Esophagus muscularis mucosa (tissue), 4 donors: ENCODE measurements at regions not wholly inside any gene's neighbourhood (a gene's known extent, or its start where the extent isn't known, plus 50 kb on each side); places are given as distances from the start of the nearest gene placed in this dataset.

ENCODE experiments used
- DNase-seq: peaks from one replicate; pipeline ENCODE4 v3.0.0-alpha.2; 2017; ENCODE audit errors: extremely low spot score
- H3K27ac ChIP-seq, 4 donors: fragments of 200-600 bp; sonication (generic); replicated peaks in 1 of 4; 1 replicate in 3 of 4; 2 replicates in 1 of 4; pipeline ENCODE4 v1.5.1; 2016 to 2019; ENCODE audit warnings: mild to moderate bottlenecking in 1 of 4
- H3K27me3 ChIP-seq, 4 donors: fragments of 200-600 bp; sonication (generic); one replicate each; pipeline versions ENCODE4 v1.5.1 to v1.6.0; 2016 to 2019
- H3K36me3 ChIP-seq, 4 donors: fragments of 200-600 bp; sonication (generic); one replicate each; pipeline ENCODE4 v1.5.1; 2016 to 2019
- H3K4me1 ChIP-seq, 4 donors: fragments of 200-600 bp; sonication (generic); one replicate each; pipeline ENCODE4 v1.5.1; 2016 to 2019
- H3K4me3 ChIP-seq, 4 donors: fragments of 200-600 bp; sonication (generic); 1 replicate in 2 of 4; 2 replicates in 2 of 4; pipeline ENCODE4 v1.5.1; 2016 to 2019; ENCODE audit warnings: mild to moderate bottlenecking in 4 of 4, moderate library complexity in 1 of 4
- H3K9me3 ChIP-seq, 4 donors: fragments of 200-600 bp; sonication (generic); 1 replicate in 3 of 4; 2 replicates in 1 of 4; pipeline ENCODE4 v1.5.1; 2016 to 2019
- CTCF ChIP-seq, 3 experiments: fragments of 200-600 bp in 2 of 3; fragments of 450-650 bp in 1 of 3; sonication (generic) in 2 of 3; IDR thresholded peaks; one replicate each; pipeline ENCODE4 v1.5.1; 2017 to 2019; ENCODE audit warnings: antibody characterized with exemption in 3 of 3, mild to moderate bottlenecking in 2 of 3, moderate library complexity in 1 of 3
- EP300 ChIP-seq: sonication (generic); formaldehyde crosslinking; IDR thresholded peaks from one replicate; pipeline ENCODE4 v1.6.1; 2017; ENCODE audit warnings: antibody characterized with exemption
- POLR2A ChIP-seq: fragments of 450-650 bp; IDR thresholded peaks from one replicate; pipeline ENCODE4 v1.6.1; 2017; ENCODE audit warnings: antibody characterized with exemption, moderate library complexity, mild to moderate bottlenecking, low read depth
- POLR2AphosphoS5 ChIP-seq, 2 donors: sonication (generic); formaldehyde crosslinking; IDR thresholded peaks; one replicate each; pipeline ENCODE4 v1.6.1; 2017; ENCODE audit warnings: antibody characterized with exemption in 2 of 2
- WGBS: methylation state at CpG from one replicate; pipeline ENCODE4 v1.1.5; 2018; 5-methylcytosine and 5-hydroxymethylcytosine counted together
- intact Hi-C: fragments of 100-400 bp; cut with DNase I; formaldehyde crosslinking; loops from one replicate; pipeline ENCODE4 v1.15.1; 2023

DNA sequence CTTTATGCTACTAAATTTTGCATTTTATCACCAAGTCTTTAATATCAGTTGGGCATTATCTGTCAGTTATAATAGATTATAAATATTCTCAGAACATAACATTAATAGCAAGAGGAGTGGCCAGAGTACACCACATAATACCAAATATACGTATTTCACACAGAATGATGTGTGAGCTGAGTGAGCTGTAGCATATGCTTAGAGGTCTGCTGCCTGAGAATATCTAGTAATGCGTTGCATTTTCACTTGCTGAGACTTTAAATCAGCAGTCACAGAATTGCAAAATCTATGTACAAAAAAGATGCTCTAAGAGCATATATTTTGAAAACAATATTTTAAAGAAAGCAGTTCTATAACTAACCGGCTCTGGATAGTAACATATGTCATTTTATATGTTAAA, 921.1 kb upstream of the EDIL3 start:
- no peaks in the 10 kb centered on the region for H3K36me3 ChIP-seq
- H3K27ac ChIP-seq: no peak overlapping the region
- H3K4me3 ChIP-seq: no peak overlapping the region
- H3K27me3 ChIP-seq: no peaks in the 10 kb centered on the region
- H3K4me1 ChIP-seq: no peaks in the 10 kb centered on the region
- 62% methylated on average over 3 of the region's 3 CpGs for WGBS
- no peaks in the 10 kb centered on the region for H3K9me3 ChIP-seq
- intact Hi-C loops: no loop called here
- DNase-seq: no peak
- TF ChIP-seq CTCF (IDR thresholded peaks at IDR 0.05): no peak
- no peak for TF ChIP-seq EP300
- no peak for TF ChIP-seq POLR2A
- no peak for TF ChIP-seq POLR2AphosphoS5 (IDR thresholded peaks at IDR 0.05)

DNA sequence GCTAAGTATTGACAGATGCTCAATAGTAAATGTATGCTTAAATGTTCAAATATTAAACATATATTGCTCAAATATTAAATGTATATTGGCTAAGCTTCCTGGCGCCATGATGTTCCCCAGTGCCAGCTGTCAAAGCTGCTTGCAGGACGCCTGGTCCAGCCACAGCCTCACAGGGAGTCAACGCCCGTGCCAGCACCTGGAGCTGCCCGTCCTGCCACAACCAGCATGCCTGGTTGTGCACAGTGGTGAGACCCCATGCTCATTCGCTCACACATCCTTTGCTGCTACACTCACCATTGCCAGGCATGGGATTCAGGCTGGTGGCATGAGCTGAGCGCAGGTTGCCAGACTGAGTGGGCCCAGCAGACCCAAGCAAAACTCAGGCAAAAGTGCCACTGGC, 926.9 kb upstream of the EDIL3 start:
- no peaks in the 10 kb centered on the region for H3K36me3 ChIP-seq
- TF ChIP-seq POLR2A (no peak), EP300 (no peak), POLR2AphosphoS5 (IDR thresholded peaks at IDR 0.05) (no peak), CTCF (IDR thresholded peaks at IDR 0.05) (no peak)
- DNase-seq: no peak
- H3K27me3 ChIP-seq: no peaks in the 10 kb centered on the region
- H3K9me3 ChIP-seq: no peaks in the 10 kb centered on the region
- intact Hi-C loops: no loop called here
- no peak overlapping the region for H3K4me3 ChIP-seq
- 84% methylated on average over 7 of the region's 7 CpGs for whole genome bisulfite sequencing
- H3K27ac ChIP-seq: no peak overlapping the region
- H3K4me1 ChIP-seq: no peaks in the 10 kb centered on the region

GRCh38 chr5:85320495-85320894, 935.8 kb upstream of the EDIL3 start:
- no peaks in the 10 kb centered on the region for H3K9me3 ChIP-seq
- 62% methylated on average over 5 of the region's 6 CpGs for WGBS
- H3K4me1 ChIP-seq: peaks cover 0 to 9% (median 0%) of the 10 kb centered on the region in 4 donors
- H3K27ac ChIP-seq: no peak overlapping the region
- H3K27me3 ChIP-seq: no peaks in the 10 kb centered on the region
- TF ChIP-seq EP300: no peak
- TF ChIP-seq CTCF (IDR thresholded peaks at IDR 0.05): no peak
- no peak for TF ChIP-seq POLR2AphosphoS5 (IDR thresholded peaks at IDR 0.05)
- TF ChIP-seq POLR2A: no peak
- no peak for DNase-seq
- H3K4me3 ChIP-seq: no peak overlapping the region
- intact Hi-C loops: no loop called here
- no peaks in the 10 kb centered on the region for H3K36me3 ChIP-seq

DNA sequence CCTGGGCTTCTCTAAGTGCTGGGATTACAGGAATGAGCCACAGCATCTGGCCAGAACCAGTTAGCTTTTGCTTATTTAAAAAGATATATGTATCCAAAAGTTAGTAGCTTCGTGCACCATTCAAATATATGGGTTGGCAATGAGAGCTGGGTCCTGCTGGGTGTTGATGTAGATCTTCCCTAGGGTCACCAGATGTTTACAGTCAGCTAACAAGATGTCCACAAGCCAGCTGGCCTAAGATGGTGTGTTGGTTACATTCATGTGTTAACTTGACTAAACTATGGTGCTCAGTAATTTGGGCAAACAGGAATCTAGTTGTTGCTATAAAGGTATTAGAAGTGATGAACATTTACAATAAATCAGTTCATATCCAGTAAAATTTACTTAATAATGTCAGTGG, 948.6 kb upstream of the EDIL3 start:
- no peaks in the 10 kb centered on the region for H3K4me1 ChIP-seq
- intact Hi-C loops: no loop called here
- H3K27ac ChIP-seq: no peak overlapping the region
- 60% methylated on average over 1 of the region's 1 CpG for WGBS
- no peaks in the 10 kb centered on the region for H3K9me3 ChIP-seq
- no peak overlapping the region for H3K4me3 ChIP-seq
- no peak for TF ChIP-seq POLR2A
- TF ChIP-seq POLR2AphosphoS5 (IDR thresholded peaks at IDR 0.05): no peak
- no peak for TF ChIP-seq CTCF (IDR thresholded peaks at IDR 0.05)
- no peak for TF ChIP-seq EP300
- no peaks in the 10 kb centered on the region for H3K27me3 ChIP-seq
- DNase-seq: no peak
- H3K36me3 ChIP-seq: no peaks in the 10 kb centered on the region

GRCh38 chr5:85337435-85337834, 952.8 kb upstream of the EDIL3 start:
- intact Hi-C loops: no loop called here
- TF ChIP-seq POLR2AphosphoS5 (IDR thresholded peaks at IDR 0.05) (no peak), CTCF (IDR thresholded peaks at IDR 0.05) (no peak), POLR2A (no peak), EP300 (no peak)
- WGBS: 71% methylated on average over 5 of the region's 5 CpGs
- Histone ChIP-seq H3K36me3 (no peaks in the 10 kb centered on the region), H3K27me3 (no peaks in the 10 kb centered on the region), H3K4me1 (no peaks in the 10 kb centered on the region), H3K27ac (no peak overlapping the region), H3K4me3 (no peak overlapping the region), H3K9me3 (no peaks in the 10 kb centered on the region)
- DNase-seq: no peak
